GM18505 (cell line): ENCODE measurements at regions not wholly inside any gene's neighbourhood (a gene's known extent, or its start where the extent isn't known, plus 50 kb on each side); places are given as distances from the start of the nearest gene placed in this dataset.

Experiments used
- ATAC-seq: cut with Tn5 transposase; IDR thresholded peaks from one replicate; pipeline ENCODE4 v1.9.1; 2021; ENCODE audit not compliant: unreplicated experiment
- POLR2A ChIP-seq: IDR thresholded peaks from 4 replicates; pipeline ENCODE4 v1.6.1; 2011; ENCODE audit warnings: borderline replicate concordance; ENCODE audit not compliant: insufficient read depth, insufficient read length; ENCODE audit errors: extremely low read depth

GRCh38 chr1:209064850-209065706 is 518.4 kb upstream of the CAMK1G start:
- no peak for TF ChIP-seq POLR2A
- ATAC-seq, result no peak

GRCh38 chr1:209072481-209072880 is 511.0 kb upstream of the CAMK1G start:
- TF ChIP-seq POLR2A, result no peak
- no peak for ATAC-seq

GRCh38 chr1:209073879-209074278 is 509.6 kb upstream of the CAMK1G start:
- no peak for TF ChIP-seq POLR2A
- no peak for ATAC-seq

GRCh38 chr1:209074575-209075250 is 508.8 kb upstream of the CAMK1G start:
- no peak for TF ChIP-seq POLR2A
- no peak for ATAC-seq

GRCh38 chr1:209076688-209077087 is 506.8 kb upstream of the CAMK1G start:
- TF ChIP-seq POLR2A, result no peak
- no peak for ATAC-seq

- no peak for TF ChIP-seq POLR2A
- no peak for ATAC-seq
Measured at GRCh38 chr1:209080170-209080781, 503.2 kb upstream of the CAMK1G start.

GRCh38 chr1:209086486-209087192 is 496.9 kb upstream of the CAMK1G start:
- no peak for TF ChIP-seq POLR2A
- peak; percentile 91 for ATAC-seq

GRCh38 chr1:209094384-209094783 is 489.1 kb upstream of the CAMK1G start:
- no peak for ATAC-seq
- no peak for TF ChIP-seq POLR2A

- TF ChIP-seq POLR2A, result no peak
- no peak for ATAC-seq
Measured at GRCh38 chr1:209095627-209096595, 487.6 kb upstream of the CAMK1G start.

- TF ChIP-seq POLR2A, result no peak
- no peak for ATAC-seq
Measured at GRCh38 chr1:209100460-209100859, 483.1 kb upstream of the CAMK1G start.

GRCh38 chr1:209101106-209101505 is 482.4 kb upstream of the CAMK1G start:
- no peak for TF ChIP-seq POLR2A
- no peak for ATAC-seq

GRCh38 chr1:209102120-209102519 is 481.4 kb upstream of the CAMK1G start:
- no peak for ATAC-seq
- no peak for TF ChIP-seq POLR2A

- TF ChIP-seq POLR2A, result no peak
- ATAC-seq, result no peak
Measured at GRCh38 chr1:209102531-209102930, 481.0 kb upstream of the CAMK1G start.

GRCh38 chr1:209103092-209103491 is 480.4 kb upstream of the CAMK1G start:
- TF ChIP-seq POLR2A, result no peak

More at GRCh38 chr1:209103092-209103491, 480.4 kb upstream of the CAMK1G start:
- ATAC-seq, result no peak
